Kasumi-1 (cell line): ENCODE measurements at regions not wholly inside any gene's neighbourhood (a gene's known extent, or its start where the extent isn't known, plus 50 kb on each side); places are given as distances from the start of the nearest gene placed in this dataset.
A peak's percentile ranks its signal among the peaks of the same experiment; 100 is the strongest.

Source experiments
- DNase-seq, 2 experiments: peaks; one replicate each; lab custom pipeline; 2025; lab: John Stamatoyannopoulos, UW

GRCh38 chr10:90321132-90321816, 536.6 kb downstream of the HTR7 start:
- no peak for DNase-seq

GRCh38 chr10:90326498-90327267, 531.2 kb downstream of the HTR7 start:
- no peak for DNase-seq

GRCh38 chr10:90327611-90328010, 530.2 kb downstream of the HTR7 start:
- no peak for DNase-seq

- no peak for DNase-seq
These were observed 529.4 kb downstream of the HTR7 start for GRCh38 chr10:90328459-90328858.

GRCh38 chr10:90328896-90329295, 528.9 kb downstream of the HTR7 start:
- DNase-seq = no peak

GRCh38 chr10:90337316-90337715, 520.5 kb downstream of the HTR7 start:
- DNase-seq = no peak

GRCh38 chr10:90342480-90342879, 515.4 kb downstream of the HTR7 start:
- DNase-seq = no peak

- DNase-seq = no peak
These were observed 513.6 kb downstream of the HTR7 start for GRCh38 chr10:90344226-90344625.

GRCh38 chr10:90347239-90347638, 510.6 kb downstream of the HTR7 start:
- DNase-seq = no peak

- DNase-seq = no peak
These were observed 507.7 kb downstream of the HTR7 start for GRCh38 chr10:90350122-90350521.

- DNase-seq = peak in 1 of 2 experiments; percentile 15
These were observed 505.6 kb downstream of the HTR7 start for GRCh38 chr10:90352288-90352687.

- no peak for DNase-seq
These were observed 502.9 kb downstream of the HTR7 start for GRCh38 chr10:90354914-90355313.

GRCh38 chr10:90363799-90364483, 493.9 kb downstream of the HTR7 start:
- no peak for DNase-seq

GRCh38 chr10:90372451-90372850, 485.4 kb downstream of the HTR7 start:
- DNase-seq = no peak

- no peak for DNase-seq
These were observed 483.9 kb downstream of the HTR7 start for GRCh38 chr10:90373911-90374310.

GRCh38 chr10:90378524-90379076, 479.2 kb downstream of the HTR7 start:
- DNase-seq = no peak

GRCh38 chr10:90381468-90381867, 476.4 kb downstream of the HTR7 start:
- no peak for DNase-seq

GRCh38 chr10:90389876-90390275, 468.0 kb downstream of the HTR7 start:
- no peak for DNase-seq

- DNase-seq = no peak
These were observed 463.5 kb downstream of the HTR7 start for GRCh38 chr10:90394311-90394710.

- DNase-seq = no peak
These were observed 461.1 kb downstream of the HTR7 start for GRCh38 chr10:90396721-90397120.

- peak; percentile 58 to 82 for DNase-seq
These were observed 459.3 kb downstream of the HTR7 start for GRCh38 chr10:90398566-90398965.

- no peak for DNase-seq
These were observed 458.1 kb downstream of the HTR7 start for GRCh38 chr10:90399782-90400181.
